Kidney epithelial cell (primary cell): ENCODE measurements at regions not wholly inside any gene's neighbourhood (a gene's known extent, or its start where the extent isn't known, plus 50 kb on each side); places are given as distances from the start of the nearest gene placed in this dataset.

Experiments used
- DNase-seq: peaks from one replicate; pipeline ENCODE4 v3.0.0-alpha.2; 2010; ENCODE audit warnings: low read depth
- H3K27me3 ChIP-seq: 2 replicates; pipeline ENCODE4 v1.6.0; 2011; ENCODE audit warnings: low read length; ENCODE audit not compliant: control insufficient read depth, insufficient read depth
- H3K36me3 ChIP-seq: 2 replicates; pipeline ENCODE4 v1.5.1; 2011; ENCODE audit warnings: low read length; ENCODE audit not compliant: control insufficient read depth, insufficient read depth
- H3K4me3 ChIP-seq: 2 replicates; pipeline ENCODE4 v1.5.1; 2011; ENCODE audit warnings: low read depth, mild to moderate bottlenecking, control low read depth, low read length
- TF ChIP-seq, protein P1 (sequence below): IDR thresholded peaks from 2 replicates; pipeline ENCODE4 v1.5.1; 2011; ENCODE audit warnings: mild to moderate bottlenecking, moderate library complexity, low read length, control low read depth, inconsistent platforms; ENCODE audit not compliant: insufficient read depth, poor library complexity, severe bottlenecking

- no peaks in the 10 kb centered on the region for H3K27me3 ChIP-seq
- DNase-seq, result no peak
- H3K4me3 ChIP-seq, result no peak overlapping the region
- no peaks in the 10 kb centered on the region for H3K36me3 ChIP-seq
- TF ChIP-seq, protein P1, sequence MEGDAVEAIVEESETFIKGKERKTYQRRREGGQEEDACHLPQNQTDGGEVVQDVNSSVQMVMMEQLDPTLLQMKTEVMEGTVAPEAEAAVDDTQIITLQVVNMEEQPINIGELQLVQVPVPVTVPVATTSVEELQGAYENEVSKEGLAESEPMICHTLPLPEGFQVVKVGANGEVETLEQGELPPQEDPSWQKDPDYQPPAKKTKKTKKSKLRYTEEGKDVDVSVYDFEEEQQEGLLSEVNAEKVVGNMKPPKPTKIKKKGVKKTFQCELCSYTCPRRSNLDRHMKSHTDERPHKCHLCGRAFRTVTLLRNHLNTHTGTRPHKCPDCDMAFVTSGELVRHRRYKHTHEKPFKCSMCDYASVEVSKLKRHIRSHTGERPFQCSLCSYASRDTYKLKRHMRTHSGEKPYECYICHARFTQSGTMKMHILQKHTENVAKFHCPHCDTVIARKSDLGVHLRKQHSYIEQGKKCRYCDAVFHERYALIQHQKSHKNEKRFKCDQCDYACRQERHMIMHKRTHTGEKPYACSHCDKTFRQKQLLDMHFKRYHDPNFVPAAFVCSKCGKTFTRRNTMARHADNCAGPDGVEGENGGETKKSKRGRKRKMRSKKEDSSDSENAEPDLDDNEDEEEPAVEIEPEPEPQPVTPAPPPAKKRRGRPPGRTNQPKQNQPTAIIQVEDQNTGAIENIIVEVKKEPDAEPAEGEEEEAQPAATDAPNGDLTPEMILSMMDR, result no peak
Measured at GRCh38 chr6:100307561-100307960, 157.2 kb downstream of the SIM1 start.

GRCh38 chr6:100305209-100305869 lies 159.4 kb downstream of the SIM1 start:
- DNase-seq, result no peak
- H3K36me3 ChIP-seq, result no peaks in the 10 kb centered on the region
- no peaks in the 10 kb centered on the region for H3K27me3 ChIP-seq
- TF ChIP-seq, protein P1, result no peak
- H3K4me3 ChIP-seq, result no peak overlapping the region

- no peak for DNase-seq
- no peak overlapping the region for H3K4me3 ChIP-seq
- no peaks in the 10 kb centered on the region for H3K36me3 ChIP-seq
- TF ChIP-seq, protein P1, result no peak
- no peaks in the 10 kb centered on the region for H3K27me3 ChIP-seq
Measured at GRCh38 chr6:100304575-100304974, 160.1 kb downstream of the SIM1 start.

DNA sequence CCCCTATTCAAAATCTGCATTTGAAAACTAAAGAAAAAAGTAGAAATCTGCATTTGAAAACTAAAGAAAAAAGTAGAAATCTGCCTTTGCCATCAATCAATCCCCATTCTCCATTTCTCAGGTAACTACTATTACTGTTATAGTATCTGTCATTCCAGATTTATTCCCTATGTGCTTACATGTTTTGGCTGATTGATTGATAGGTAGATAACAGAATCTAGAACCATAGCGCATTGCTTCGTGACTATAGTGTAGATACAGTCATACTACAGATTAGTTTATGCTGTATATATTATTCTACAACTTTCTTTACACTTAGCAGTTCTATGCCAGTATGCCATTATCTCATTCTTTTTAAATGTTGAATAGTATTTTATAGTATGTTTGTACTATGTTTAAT lies 163.0 kb downstream of the SIM1 start:
- H3K27me3 ChIP-seq, result no peaks in the 10 kb centered on the region
- DNase-seq, result no peak
- H3K4me3 ChIP-seq, result no peak overlapping the region
- TF ChIP-seq, protein P1, result no peak
- H3K36me3 ChIP-seq, result no peaks in the 10 kb centered on the region

DNA sequence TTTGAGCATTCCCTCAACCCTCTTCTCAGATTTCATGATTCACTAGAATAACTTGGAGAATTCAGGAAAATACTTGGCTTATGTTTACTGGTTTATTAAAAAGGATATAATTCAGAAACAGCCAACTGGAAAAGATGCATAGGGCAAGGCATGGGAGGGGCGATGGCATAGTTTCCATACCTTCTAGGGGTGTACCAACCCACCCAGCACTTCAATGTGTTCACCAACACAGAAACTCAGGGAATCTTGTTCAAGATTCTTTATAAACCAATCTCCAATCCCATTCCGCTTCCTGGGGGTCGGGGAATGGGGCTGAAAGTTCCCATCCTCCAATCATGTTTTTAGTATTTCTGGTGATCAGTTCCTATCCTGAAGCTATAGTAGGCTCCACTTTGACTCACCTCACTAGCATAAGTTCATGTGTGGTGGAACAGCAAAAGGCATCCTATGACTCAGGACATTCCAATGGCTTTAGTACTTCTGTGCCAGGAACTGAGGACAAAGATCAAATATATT lies 164.4 kb downstream of the SIM1 start:
- TF ChIP-seq, protein P1, result no peak
- Histone ChIP-seq H3K27me3 (no peaks in the 10 kb centered on the region), H3K4me3 (no peak overlapping the region), H3K36me3 (no peaks in the 10 kb centered on the region)
- DNase-seq, result peak; percentile 98
